ENCODE measurements at regions not wholly inside any gene's neighbourhood (a gene's known extent, or its start where the extent isn't known, plus 50 kb on each side); places are given as distances from the start of the nearest gene placed in this dataset.

DNA sequence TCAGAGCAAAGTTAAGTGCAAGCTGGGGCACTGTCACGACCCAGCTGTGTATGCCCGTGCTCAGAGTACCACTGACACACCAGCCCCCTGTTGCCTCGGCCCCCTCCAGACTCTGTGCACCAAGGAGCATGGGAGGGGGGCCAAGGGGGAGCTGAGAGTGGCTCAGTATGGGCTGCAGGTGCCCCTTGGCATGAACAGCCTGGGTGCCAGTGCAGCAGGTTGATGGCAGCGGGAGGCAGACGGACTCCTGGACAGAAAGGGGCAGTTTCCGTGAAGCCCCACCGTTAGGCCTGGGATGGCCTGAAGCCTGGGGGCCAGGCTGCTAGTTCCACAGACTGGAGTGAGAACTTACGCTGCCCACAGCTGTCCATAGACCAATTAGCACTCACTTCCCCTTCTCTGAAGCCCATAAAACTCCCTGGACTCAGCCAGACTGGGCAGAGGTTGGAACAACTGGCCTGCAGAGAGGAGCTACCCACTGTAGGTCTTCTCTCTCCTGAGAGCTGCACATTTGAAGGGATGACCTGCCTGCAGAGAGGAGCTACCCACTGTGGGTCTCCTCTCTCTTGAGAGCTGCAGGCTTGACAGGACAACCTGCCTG, 182.8 kb downstream of the DEPDC1B start (continued):
- TF ChIP-seq, protein P1, sequence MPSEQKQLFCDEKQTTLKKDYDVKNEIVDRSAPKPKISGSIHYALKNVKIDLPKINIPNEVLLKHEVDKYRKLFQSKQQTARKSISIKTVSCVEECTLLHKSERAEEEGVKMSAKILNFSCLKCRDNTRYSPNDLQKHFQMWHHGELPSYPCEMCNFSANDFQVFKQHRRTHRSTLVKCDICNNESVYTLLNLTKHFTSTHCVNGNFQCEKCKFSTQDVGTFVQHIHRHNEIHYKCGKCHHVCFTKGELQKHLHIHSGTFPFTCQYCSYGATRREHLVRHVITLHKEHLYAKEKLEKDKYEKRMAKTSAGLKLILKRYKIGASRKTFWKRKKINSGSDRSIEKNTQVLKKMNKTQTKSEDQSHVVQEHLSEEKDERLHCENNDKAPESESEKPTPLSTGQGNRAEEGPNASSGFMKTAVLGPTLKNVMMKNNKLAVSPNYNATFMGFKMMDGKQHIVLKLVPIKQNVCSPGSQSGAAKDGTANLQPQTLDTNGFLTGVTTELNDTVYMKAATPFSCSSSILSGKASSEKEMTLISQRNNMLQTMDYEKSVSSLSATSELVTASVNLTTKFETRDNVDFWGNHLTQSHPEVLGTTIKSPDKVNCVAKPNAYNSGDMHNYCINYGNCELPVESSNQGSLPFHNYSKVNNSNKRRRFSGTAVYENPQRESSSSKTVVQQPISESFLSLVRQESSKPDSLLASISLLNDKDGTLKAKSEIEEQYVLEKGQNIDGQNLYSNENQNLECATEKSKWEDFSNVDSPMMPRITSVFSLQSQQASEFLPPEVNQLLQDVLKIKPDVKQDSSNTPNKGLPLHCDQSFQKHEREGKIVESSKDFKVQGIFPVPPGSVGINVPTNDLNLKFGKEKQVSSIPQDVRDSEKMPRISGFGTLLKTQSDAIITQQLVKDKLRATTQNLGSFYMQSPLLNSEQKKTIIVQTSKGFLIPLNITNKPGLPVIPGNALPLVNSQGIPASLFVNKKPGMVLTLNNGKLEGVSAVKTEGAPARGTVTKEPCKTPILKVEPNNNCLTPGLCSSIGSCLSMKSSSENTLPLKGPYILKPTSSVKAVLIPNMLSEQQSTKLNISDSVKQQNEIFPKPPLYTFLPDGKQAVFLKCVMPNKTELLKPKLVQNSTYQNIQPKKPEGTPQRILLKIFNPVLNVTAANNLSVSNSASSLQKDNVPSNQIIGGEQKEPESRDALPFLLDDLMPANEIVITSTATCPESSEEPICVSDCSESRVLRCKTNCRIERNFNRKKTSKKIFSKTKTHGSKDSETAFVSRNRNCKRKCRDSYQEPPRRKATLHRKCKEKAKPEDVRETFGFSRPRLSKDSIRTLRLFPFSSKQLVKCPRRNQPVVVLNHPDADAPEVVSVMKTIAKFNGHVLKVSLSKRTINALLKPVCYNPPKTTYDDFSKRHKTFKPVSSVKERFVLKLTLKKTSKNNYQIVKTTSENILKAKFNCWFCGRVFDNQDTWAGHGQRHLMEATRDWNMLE (tag by site-specific recombination; conservative IDR thresholded peaks at IDR 0.05; ENCODE audit: low read depth), result no peak
- no peak for TF ChIP-seq ZNF274 (IDR thresholded peaks at IDR 0.05; ENCODE audit: low read length)
- TF ChIP-seq ZNF274 (tag by site-specific recombination; IDR thresholded peaks at IDR 0.05; ENCODE audit: borderline replicate concordance), result no peak
- TF ChIP-seq ZNF639 (tag by site-specific recombination; IDR thresholded peaks at IDR 0.05), result no peak
- TF ChIP-seq ZNF311 (tag by site-specific recombination; IDR thresholded peaks at IDR 0.05; ENCODE audit: borderline replicate concordance), result no peak
- no peak for TF ChIP-seq ZNF112 (tag by site-specific recombination; IDR thresholded peaks at IDR 0.05)
- no peak for TF ChIP-seq OSR2 (tag by site-specific recombination; IDR thresholded peaks at IDR 0.05)
- TF ChIP-seq, protein P2, sequence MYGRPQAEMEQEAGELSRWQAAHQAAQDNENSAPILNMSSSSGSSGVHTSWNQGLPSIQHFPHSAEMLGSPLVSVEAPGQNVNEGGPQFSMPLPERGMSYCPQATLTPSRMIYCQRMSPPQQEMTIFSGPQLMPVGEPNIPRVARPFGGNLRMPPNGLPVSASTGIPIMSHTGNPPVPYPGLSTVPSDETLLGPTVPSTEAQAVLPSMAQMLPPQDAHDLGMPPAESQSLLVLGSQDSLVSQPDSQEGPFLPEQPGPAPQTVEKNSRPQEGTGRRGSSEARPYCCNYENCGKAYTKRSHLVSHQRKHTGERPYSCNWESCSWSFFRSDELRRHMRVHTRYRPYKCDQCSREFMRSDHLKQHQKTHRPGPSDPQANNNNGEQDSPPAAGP (tag by site-specific recombination; IDR thresholded peaks at IDR 0.05), result no peak
- no peak for TF ChIP-seq ZNF654 (tag by site-specific recombination; IDR thresholded peaks at IDR 0.05; ENCODE audit: low read depth)
- TF ChIP-seq ZIC2 (tag by site-specific recombination; IDR thresholded peaks at IDR 0.05), result no peak
- no peak for TF ChIP-seq GLI2 (tag by site-specific recombination; IDR thresholded peaks at IDR 0.05; ENCODE audit: borderline replicate concordance, low read depth)
- TF ChIP-seq, protein P3, sequence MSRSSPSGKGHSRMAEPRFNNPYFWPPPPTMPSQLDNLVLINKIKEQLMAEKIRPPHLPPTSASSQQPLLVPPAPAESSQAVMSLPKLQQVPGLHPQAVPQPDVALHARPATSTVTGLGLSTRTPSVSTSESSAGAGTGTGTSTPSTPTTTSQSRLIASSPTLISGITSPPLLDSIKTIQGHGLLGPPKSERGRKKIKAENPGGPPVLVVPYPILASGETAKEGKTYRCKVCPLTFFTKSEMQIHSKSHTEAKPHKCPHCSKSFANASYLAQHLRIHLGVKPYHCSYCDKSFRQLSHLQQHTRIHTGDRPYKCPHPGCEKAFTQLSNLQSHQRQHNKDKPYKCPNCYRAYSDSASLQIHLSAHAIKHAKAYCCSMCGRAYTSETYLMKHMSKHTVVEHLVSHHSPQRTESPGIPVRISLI (tag by site-specific recombination; IDR thresholded peaks at IDR 0.05), result no peak

DNA sequence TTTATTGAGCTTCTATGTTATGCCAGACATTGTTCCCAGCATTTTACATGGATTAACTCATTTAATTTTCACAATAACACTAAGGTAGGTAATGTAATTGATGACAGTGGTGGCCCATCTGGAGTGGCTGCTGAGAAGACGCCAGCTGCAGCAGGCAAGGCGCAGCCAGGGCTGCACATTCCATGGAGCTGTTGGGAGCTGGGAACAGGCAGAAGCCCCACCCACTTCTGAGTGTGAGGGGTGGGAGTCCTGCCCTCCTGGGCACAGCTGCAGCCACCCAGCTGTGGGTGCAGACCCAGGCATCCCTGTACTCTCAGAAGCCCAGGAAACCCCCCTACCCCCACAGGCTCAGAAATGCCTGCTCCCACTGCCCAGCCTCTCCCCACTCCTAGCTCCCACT, 183.3 kb downstream of the DEPDC1B start:
- H3K36me3 ChIP-seq (ENCODE audit: control insufficient read depth in 2 of 2, insufficient read depth in 1 of 2, low read length in 2 of 2), result no peaks in the 10 kb centered on the region
- no peaks in the 10 kb centered on the region for H3K9me3 ChIP-seq (ENCODE audit: control insufficient read depth, insufficient read depth, low read depth, low read length)
- no peaks in the 10 kb centered on the region for H3K4me1 ChIP-seq (ENCODE audit: control insufficient read depth, insufficient read depth, low read length)
- CTCF ChIA-PET, result interaction anchor here (0.6 kb wide), 1 partner anchor 846 kb away, joined by 3 read pairs; no protein-coding TSS in a partner anchor
- POLR2A ChIA-PET, result no interaction called here
- no peak overlapping the region for H3K27ac ChIP-seq (ENCODE audit: extremely low read depth, low read depth, low read length)
- H3K4me3 ChIP-seq (ENCODE audit: low read depth, low read length), result no peak overlapping the region
- TF ChIP-seq ZNF311 (tag by site-specific recombination; IDR thresholded peaks at IDR 0.05; ENCODE audit: borderline replicate concordance), result no peak
- no peak for TF ChIP-seq EGR2 (tag by site-specific recombination; IDR thresholded peaks at IDR 0.05; ENCODE audit: low read depth)
- no peak for TF ChIP-seq ZNF623 (tag by site-specific recombination; IDR thresholded peaks at IDR 0.05)
- TF ChIP-seq, protein P4, sequence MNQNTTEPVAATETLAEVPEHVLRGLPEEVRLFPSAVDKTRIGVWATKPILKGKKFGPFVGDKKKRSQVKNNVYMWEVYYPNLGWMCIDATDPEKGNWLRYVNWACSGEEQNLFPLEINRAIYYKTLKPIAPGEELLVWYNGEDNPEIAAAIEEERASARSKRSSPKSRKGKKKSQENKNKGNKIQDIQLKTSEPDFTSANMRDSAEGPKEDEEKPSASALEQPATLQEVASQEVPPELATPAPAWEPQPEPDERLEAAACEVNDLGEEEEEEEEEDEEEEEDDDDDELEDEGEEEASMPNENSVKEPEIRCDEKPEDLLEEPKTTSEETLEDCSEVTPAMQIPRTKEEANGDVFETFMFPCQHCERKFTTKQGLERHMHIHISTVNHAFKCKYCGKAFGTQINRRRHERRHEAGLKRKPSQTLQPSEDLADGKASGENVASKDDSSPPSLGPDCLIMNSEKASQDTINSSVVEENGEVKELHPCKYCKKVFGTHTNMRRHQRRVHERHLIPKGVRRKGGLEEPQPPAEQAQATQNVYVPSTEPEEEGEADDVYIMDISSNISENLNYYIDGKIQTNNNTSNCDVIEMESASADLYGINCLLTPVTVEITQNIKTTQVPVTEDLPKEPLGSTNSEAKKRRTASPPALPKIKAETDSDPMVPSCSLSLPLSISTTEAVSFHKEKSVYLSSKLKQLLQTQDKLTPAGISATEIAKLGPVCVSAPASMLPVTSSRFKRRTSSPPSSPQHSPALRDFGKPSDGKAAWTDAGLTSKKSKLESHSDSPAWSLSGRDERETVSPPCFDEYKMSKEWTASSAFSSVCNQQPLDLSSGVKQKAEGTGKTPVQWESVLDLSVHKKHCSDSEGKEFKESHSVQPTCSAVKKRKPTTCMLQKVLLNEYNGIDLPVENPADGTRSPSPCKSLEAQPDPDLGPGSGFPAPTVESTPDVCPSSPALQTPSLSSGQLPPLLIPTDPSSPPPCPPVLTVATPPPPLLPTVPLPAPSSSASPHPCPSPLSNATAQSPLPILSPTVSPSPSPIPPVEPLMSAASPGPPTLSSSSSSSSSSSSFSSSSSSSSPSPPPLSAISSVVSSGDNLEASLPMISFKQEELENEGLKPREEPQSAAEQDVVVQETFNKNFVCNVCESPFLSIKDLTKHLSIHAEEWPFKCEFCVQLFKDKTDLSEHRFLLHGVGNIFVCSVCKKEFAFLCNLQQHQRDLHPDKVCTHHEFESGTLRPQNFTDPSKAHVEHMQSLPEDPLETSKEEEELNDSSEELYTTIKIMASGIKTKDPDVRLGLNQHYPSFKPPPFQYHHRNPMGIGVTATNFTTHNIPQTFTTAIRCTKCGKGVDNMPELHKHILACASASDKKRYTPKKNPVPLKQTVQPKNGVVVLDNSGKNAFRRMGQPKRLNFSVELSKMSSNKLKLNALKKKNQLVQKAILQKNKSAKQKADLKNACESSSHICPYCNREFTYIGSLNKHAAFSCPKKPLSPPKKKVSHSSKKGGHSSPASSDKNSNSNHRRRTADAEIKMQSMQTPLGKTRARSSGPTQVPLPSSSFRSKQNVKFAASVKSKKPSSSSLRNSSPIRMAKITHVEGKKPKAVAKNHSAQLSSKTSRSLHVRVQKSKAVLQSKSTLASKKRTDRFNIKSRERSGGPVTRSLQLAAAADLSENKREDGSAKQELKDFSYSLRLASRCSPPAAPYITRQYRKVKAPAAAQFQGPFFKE (tag by site-specific recombination; IDR thresholded peaks at IDR 0.05; ENCODE audit: borderline replicate concordance), result no peak
- no peak for TF ChIP-seq ZNF692 (tag by site-specific recombination; IDR thresholded peaks at IDR 0.05)
- TF ChIP-seq ZNF549 (tag by site-specific recombination; IDR thresholded peaks at IDR 0.05), result no peak
- no peak for TF ChIP-seq GLIS2 (tag by site-specific recombination; IDR thresholded peaks at IDR 0.05)
- TF ChIP-seq ZNF404 (tag by site-specific recombination; IDR thresholded peaks at IDR 0.05), result no peak
- no peak for TF ChIP-seq ZNF112 (tag by site-specific recombination; IDR thresholded peaks at IDR 0.05)
- no peak for TF ChIP-seq ZNF202 (tag by site-specific recombination; IDR thresholded peaks at IDR 0.05; ENCODE audit: borderline replicate concordance)
